ENCODE measurements at regions not wholly inside any gene's neighbourhood (a gene's known extent, or its start where the extent isn't known, plus 50 kb on each side); places are given as distances from the start of the nearest gene placed in this dataset.

- no peak for DNase-seq
- in situ Hi-C loops (cut with HindIII; ENCODE audit: low pct_ligation_motif_present, low pct_unique_long_range_greater_than_20kb, low sequenced_read_pairs) = no loop called here
Measured at GRCh38 chr2:106941372-106941993, 55.5 kb upstream of the ST6GAL2 start.

DNA sequence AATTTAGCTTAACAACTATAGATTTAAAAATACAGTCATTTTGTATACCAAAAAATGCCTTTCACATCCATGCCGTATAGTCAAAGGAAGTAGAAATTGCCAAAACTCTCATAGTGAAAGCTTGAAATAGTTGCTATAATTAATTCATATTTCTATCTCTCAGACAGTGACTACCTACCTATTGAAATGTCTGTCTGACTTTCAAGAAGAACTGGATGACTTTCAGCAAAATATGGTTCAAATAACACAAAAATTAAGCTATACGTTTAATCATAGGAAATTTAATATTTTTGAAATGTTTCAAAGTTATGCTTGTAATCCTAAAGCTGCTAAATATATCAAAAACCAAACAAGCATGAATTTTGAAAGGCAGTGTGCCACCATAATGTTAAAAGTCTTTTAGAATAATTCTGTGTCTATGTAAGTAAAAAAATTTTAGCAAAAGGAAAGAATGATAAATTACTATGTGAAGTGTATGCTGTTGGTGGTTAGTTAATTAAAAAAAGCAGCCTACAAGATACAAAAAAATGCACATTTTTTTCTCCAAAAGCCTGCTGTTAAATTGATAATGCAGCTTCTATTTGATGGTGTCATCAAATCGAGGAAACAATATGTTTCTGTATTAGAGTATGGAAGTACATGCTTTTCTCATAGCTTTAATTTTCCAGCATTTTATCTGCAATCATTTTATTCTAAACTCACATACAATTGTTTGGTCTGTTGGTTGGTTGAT, 57.7 kb upstream of the ST6GAL2 start:
- in situ Hi-C loops (cut with HindIII; ENCODE audit: low pct_ligation_motif_present, low pct_unique_long_range_greater_than_20kb, low sequenced_read_pairs) = no loop called here
- no peak for DNase-seq

DNA sequence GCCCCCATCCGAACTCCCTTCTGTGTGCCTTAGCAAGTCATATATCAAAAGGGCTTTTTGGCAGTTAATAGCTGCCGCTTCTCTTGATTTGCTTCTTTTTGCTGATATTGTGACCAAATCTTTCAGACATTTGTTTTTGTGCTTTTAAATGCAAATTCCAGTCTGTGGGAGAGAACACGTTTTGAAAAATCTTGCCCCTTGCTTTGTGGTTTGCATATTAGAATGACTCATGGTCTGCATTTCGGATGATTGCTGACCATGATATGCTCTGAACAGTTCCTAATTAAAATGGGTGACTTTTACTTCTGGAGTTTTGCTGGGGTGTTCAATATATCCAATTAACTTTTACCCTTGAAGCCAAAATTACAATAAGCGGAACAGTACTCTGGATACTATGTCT, 58.2 kb upstream of the ST6GAL2 start:
- no peak for DNase-seq
- in situ Hi-C loops (cut with HindIII; ENCODE audit: low pct_ligation_motif_present, low pct_unique_long_range_greater_than_20kb, low sequenced_read_pairs) = no loop called here

DNA sequence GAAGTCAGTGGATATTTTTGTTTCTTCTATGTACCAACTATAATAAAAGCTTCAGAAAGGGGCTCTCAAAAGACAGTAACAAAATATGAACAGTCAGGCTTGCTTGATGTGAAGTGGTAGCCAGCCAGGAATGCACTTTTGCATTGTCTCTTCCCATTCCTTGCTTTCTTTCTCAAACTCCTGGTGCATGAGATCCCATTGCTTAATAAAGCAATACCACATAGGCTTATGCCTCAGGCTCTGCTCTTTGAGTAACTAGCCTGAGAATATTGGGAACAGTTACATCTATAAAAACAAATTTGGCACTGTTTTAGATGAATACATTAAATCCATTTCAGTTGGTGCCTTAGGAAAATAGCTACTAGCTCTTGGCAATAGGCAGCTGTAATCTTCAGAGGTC, 62.6 kb upstream of the ST6GAL2 start:
- in situ Hi-C loops (cut with HindIII; ENCODE audit: low pct_ligation_motif_present, low pct_unique_long_range_greater_than_20kb, low sequenced_read_pairs) = no loop called here
- DNase-seq = no peak

GRCh38 chr2:106953236-106953635, 67.3 kb upstream of the ST6GAL2 start:
- no peak for DNase-seq
- in situ Hi-C loops (cut with HindIII; ENCODE audit: low pct_ligation_motif_present, low pct_unique_long_range_greater_than_20kb, low sequenced_read_pairs) = no loop called here

- in situ Hi-C loops (cut with HindIII; ENCODE audit: low pct_ligation_motif_present, low pct_unique_long_range_greater_than_20kb, low sequenced_read_pairs) = no loop called here
- DNase-seq = no peak
Measured at GRCh38 chr2:106953779-106954178, 67.8 kb upstream of the ST6GAL2 start.

DNA sequence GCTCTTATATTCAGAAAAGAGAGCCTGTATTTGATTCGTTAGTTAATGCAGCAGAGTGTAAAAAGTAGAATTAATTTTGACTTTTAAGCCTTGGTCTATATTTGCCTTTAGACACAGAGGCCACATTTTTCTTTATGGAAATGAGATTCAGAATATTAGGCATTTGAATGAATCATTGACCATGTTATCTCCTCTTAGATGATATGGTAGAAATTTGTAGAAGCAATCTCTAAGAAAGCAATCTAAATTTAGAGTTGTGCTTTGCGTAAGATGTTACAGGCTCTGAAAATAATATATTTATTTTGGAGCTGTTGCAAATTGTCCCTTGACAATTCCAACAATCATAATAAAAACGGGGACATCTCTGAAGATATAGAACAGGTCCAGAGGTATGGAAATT, 68.3 kb upstream of the ST6GAL2 start:
- DNase-seq = no peak
- in situ Hi-C loops (cut with HindIII; ENCODE audit: low pct_ligation_motif_present, low pct_unique_long_range_greater_than_20kb, low sequenced_read_pairs) = no loop called here

GRCh38 chr2:106956416-106956815, 70.4 kb upstream of the ST6GAL2 start:
- no peak for DNase-seq
- in situ Hi-C loops (cut with HindIII; ENCODE audit: low pct_ligation_motif_present, low pct_unique_long_range_greater_than_20kb, low sequenced_read_pairs) = no loop called here

- in situ Hi-C loops (cut with HindIII; ENCODE audit: low pct_ligation_motif_present, low pct_unique_long_range_greater_than_20kb, low sequenced_read_pairs) = no loop called here
- no peak for DNase-seq
Measured at GRCh38 chr2:106956879-106957278, 70.9 kb upstream of the ST6GAL2 start.

- no peak for DNase-seq
- in situ Hi-C loops (cut with HindIII; ENCODE audit: low pct_ligation_motif_present, low pct_unique_long_range_greater_than_20kb, low sequenced_read_pairs) = no loop called here
Measured at GRCh38 chr2:106959975-106960682, 74.2 kb upstream of the ST6GAL2 start.

- DNase-seq = no peak
- in situ Hi-C loops (cut with HindIII; ENCODE audit: low pct_ligation_motif_present, low pct_unique_long_range_greater_than_20kb, low sequenced_read_pairs) = no loop called here
Measured at GRCh38 chr2:106960683-106961161, 74.8 kb upstream of the ST6GAL2 start.

GRCh38 chr2:106961328-106961727, 75.4 kb upstream of the ST6GAL2 start:
- in situ Hi-C loops (cut with HindIII; ENCODE audit: low pct_ligation_motif_present, low pct_unique_long_range_greater_than_20kb, low sequenced_read_pairs) = no loop called here
- DNase-seq = no peak

GRCh38 chr2:106963156-106963555, 77.2 kb upstream of the ST6GAL2 start:
- no peak for DNase-seq
- in situ Hi-C loops (cut with HindIII; ENCODE audit: low pct_ligation_motif_present, low pct_unique_long_range_greater_than_20kb, low sequenced_read_pairs) = no loop called here

DNA sequence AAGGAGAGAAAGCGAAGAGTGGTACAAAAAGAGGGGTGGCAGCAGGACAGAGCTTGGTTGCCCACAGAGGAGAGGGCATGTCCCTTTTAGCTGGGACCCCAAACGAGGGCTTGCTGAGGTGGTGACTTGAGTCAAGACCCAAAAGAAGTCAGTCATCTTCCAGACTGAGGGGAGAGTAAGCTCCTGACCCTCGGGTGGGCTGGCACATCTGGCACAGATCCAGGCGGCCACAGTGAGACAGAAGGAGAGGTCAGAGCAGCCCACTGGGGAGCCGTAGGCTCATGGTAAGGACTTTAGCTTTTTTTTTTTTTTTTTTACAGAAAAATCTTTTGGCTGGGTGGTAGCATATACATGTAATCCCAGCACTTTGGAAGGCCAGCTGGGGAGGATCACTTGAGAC, 77.9 kb upstream of the ST6GAL2 start:
- in situ Hi-C loops (cut with HindIII; ENCODE audit: low pct_ligation_motif_present, low pct_unique_long_range_greater_than_20kb, low sequenced_read_pairs) = no loop called here
- no peak for DNase-seq

DNA sequence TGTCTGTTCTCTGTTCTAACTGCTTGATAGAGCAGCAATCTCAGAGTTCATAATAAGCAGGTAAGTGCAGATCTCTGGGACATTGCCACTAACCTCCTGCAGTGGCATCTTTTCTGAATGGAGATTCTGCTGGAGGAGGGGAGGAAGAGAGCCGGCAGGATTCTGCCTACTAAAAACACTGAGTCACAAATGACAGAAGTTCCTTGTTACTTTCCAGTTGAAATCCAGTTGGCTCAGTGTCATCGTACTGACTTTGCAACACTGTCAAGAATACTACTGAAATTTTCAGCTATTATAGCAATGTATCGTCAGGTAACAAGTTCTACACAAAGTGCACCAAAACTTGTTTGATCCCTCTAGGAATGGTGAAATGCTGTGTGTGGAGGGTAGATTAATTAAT, 79.6 kb upstream of the ST6GAL2 start:
- DNase-seq = no peak
- in situ Hi-C loops (cut with HindIII; ENCODE audit: low pct_ligation_motif_present, low pct_unique_long_range_greater_than_20kb, low sequenced_read_pairs) = no loop called here

- in situ Hi-C loops (cut with HindIII; ENCODE audit: low pct_ligation_motif_present, low pct_unique_long_range_greater_than_20kb, low sequenced_read_pairs) = no loop called here
- DNase-seq = no peak
Measured at GRCh38 chr2:106969777-106970176, 83.8 kb upstream of the ST6GAL2 start.

GRCh38 chr2:106970471-106971261, 84.7 kb upstream of the ST6GAL2 start:
- DNase-seq = no peak
- in situ Hi-C loops (cut with HindIII; ENCODE audit: low pct_ligation_motif_present, low pct_unique_long_range_greater_than_20kb, low sequenced_read_pairs) = no loop called here

- in situ Hi-C loops (cut with HindIII; ENCODE audit: low pct_ligation_motif_present, low pct_unique_long_range_greater_than_20kb, low sequenced_read_pairs) = no loop called here
Measured at GRCh38 chr2:106972782-106973181, 86.8 kb upstream of the ST6GAL2 start.

DNA sequence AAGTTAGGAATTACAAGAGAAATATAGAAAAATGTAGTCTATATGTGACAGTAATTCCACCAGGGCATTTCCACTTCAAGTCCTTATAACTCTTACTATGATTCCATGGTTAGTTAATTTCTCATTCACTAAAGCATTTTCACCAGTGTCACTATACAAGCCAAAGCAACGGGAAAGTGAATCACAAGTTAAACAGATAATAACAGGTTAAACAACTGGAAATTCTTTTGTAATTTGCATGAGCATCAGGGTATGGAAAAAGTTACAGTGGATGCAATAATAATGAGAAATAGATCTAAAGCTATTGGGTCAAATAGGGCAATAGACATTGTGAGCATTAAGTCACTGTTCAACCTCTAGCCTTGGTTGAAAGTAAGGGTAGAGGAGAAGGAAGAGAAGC, 88.9 kb upstream of the ST6GAL2 start:
- in situ Hi-C loops (cut with HindIII; ENCODE audit: low pct_ligation_motif_present, low pct_unique_long_range_greater_than_20kb, low sequenced_read_pairs) = no loop called here

More at GRCh38 chr2:106972782-106973181, 86.8 kb upstream of the ST6GAL2 start:
- no peak for DNase-seq

More for the DNA sequence above, 88.9 kb upstream of the ST6GAL2 start:
- DNase-seq = no peak

All from ACHN (cell line).